NCI-H1048 (cell line): ENCODE measurements at regions not wholly inside any gene's neighbourhood (a gene's known extent, or its start where the extent isn't known, plus 50 kb on each side); places are given as distances from the start of the nearest gene placed in this dataset.
"Not testable (repeated sequence)": the region's sequence is repeated elsewhere in the genome, so short reads cannot be mapped to it uniquely, and the experiment has no call there.

ENCODE experiments used
- DNase-seq: peaks from one replicate; lab custom pipeline; 2025; lab: John Stamatoyannopoulos, UW

GRCh38 chr3:106022913-106023312, 154.1 kb upstream of the CBLB start:
- no peak for DNase-seq

GRCh38 chr3:106025151-106025722, 156.4 kb upstream of the CBLB start:
- no peak for DNase-seq

GRCh38 chr3:106029954-106030626, 161.3 kb upstream of the CBLB start:
- no peak for DNase-seq

GRCh38 chr3:106030627-106030963, 161.8 kb upstream of the CBLB start:
- DNase-seq: no peak

- no peak for DNase-seq
These were observed 163.7 kb upstream of the CBLB start for GRCh38 chr3:106032479-106032878.

GRCh38 chr3:106033654-106034053, 164.8 kb upstream of the CBLB start:
- no peak for DNase-seq

- no peak for DNase-seq
These were observed 165.5 kb upstream of the CBLB start for GRCh38 chr3:106034313-106034712.

- DNase-seq: no peak
These were observed 166.8 kb upstream of the CBLB start for GRCh38 chr3:106035619-106036018.

- no peak for DNase-seq
These were observed 167.9 kb upstream of the CBLB start for GRCh38 chr3:106036696-106037095.

- DNase-seq: no peak
These were observed 178.4 kb upstream of the CBLB start for GRCh38 chr3:106047221-106047620.

- DNase-seq: no peak
These were observed 180.2 kb upstream of the CBLB start for GRCh38 chr3:106048946-106049481.

GRCh38 chr3:106049821-106050220, 181.0 kb upstream of the CBLB start:
- no peak for DNase-seq

- no peak for DNase-seq
These were observed 188.1 kb upstream of the CBLB start for GRCh38 chr3:106056931-106057330.

GRCh38 chr3:106058475-106058874, 189.7 kb upstream of the CBLB start:
- no peak for DNase-seq

GRCh38 chr3:106059953-106060517, 191.2 kb upstream of the CBLB start:
- DNase-seq: no peak

GRCh38 chr3:106063909-106064308, 195.1 kb upstream of the CBLB start:
- no peak for DNase-seq

- no peak for DNase-seq
These were observed 197.0 kb upstream of the CBLB start for GRCh38 chr3:106065831-106066230.

GRCh38 chr3:106067711-106068110, 198.9 kb upstream of the CBLB start:
- no peak for DNase-seq

GRCh38 chr3:106068381-106068780, 199.6 kb upstream of the CBLB start:
- DNase-seq: no peak

- DNase-seq: no peak
These were observed 200.0 kb upstream of the CBLB start for GRCh38 chr3:106068795-106069194.

GRCh38 chr3:106070187-106070586, 201.4 kb upstream of the CBLB start:
- DNase-seq: no peak

- DNase-seq: no peak
These were observed 202.5 kb upstream of the CBLB start for GRCh38 chr3:106071306-106071705.

- not testable (repeated sequence) for DNase-seq
These were observed 203.8 kb upstream of the CBLB start for GRCh38 chr3:106072596-106072995.

GRCh38 chr3:106073806-106074205, 205.0 kb upstream of the CBLB start:
- not testable (repeated sequence) for DNase-seq
